ENCODE measurements at regions not wholly inside any gene's neighbourhood (a gene's known extent, or its start where the extent isn't known, plus 50 kb on each side); places are given as distances from the start of the nearest gene placed in this dataset.

DNA sequence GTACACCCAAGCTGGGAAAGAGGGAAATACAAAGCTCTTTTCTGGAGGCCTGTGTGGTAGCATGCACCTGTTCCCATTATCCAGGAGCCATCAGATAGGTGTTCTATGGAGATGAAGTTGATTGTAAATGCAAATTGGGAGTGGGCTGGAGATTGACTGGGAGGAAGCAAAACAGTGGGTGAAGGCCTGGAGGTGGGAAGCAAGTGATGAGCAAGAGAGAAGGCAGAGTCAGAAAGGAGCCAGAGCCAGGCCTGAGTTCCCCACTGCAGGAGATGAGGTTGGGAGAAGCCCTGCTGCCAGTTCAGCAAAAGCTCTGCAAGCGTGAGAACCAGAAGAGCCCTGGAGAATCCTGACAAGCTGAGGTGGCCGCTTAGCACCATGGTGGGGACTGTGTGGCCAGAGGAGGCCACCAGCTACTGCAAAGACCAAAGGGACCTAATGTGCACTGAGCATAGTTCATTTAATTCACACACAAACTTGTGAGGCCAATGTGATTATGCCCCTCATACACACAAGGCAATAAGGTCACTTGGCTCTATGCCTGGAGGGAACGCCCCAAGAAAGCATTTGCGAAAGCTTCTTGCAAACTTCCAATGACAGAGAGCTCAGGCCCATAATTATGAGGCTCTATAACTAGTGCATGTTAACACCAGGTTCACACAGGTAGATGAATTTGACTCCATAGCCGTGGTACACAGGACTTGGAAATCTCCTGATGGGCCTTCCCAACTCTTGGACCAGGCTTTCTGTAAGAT lies 73.0 kb upstream of the GRIK3 start:
- Histone ChIP-seq H3K4me1 (ENCODE audit: control insufficient read depth, insufficient read depth, low read length) (no peaks in the 10 kb centered on the region), H3K27me3 (ENCODE audit: control insufficient read depth, insufficient read depth, low read length) (no peaks in the 10 kb centered on the region), H3K9me3 (ENCODE audit: control insufficient read depth, low read depth, low read length) (no peaks in the 10 kb centered on the region), H3K4me3 (ENCODE audit: low read length) (no peak overlapping the region), H3K36me3 (ENCODE audit: control insufficient read depth, insufficient read depth, low read length) (no peaks in the 10 kb centered on the region), H3K27ac (ENCODE audit: low read length) (no peak overlapping the region)
- no peak for DNase-seq
- WGBS (ENCODE audit: insufficient coverage, low lambda C conversion rate) = no CpG with 5 or more reads among the region's 5 CpGs

DNA sequence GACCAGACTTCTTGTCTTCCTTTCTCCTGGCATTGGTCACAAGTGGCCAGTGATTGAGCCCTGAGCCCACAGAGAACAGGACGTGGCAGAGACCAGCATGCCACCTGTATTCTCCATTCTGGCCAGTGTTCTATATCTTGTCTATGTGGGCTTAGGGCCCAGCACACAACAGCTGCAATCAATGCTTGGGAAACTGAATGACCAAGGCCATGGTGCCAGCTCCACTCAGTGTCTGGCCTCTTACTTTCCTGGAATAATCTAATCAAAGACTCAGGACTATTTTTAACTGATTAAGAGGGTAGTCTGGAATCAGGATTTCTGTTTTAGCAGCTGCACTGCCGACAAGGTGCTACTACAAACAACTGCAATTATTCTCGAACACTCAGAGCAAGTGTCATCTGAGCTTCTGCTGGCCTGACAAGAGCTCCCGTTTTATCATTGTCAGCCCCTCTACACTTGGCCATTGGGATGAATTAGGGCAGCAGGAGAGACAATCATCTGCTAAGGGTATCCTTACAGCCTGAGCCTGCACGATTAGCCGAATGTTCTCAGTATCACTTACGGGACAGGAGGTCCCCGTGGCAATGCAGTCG lies 74.4 kb upstream of the GRIK3 start:
- H3K4me3 ChIP-seq (ENCODE audit: low read length) = no peak overlapping the region
- H3K36me3 ChIP-seq (ENCODE audit: control insufficient read depth, insufficient read depth, low read length) = no peaks in the 10 kb centered on the region
- DNase-seq = no peak
- no peaks in the 10 kb centered on the region for H3K27me3 ChIP-seq (ENCODE audit: control insufficient read depth, insufficient read depth, low read length)
- no peaks in the 10 kb centered on the region for H3K9me3 ChIP-seq (ENCODE audit: control insufficient read depth, low read depth, low read length)
- H3K4me1 ChIP-seq (ENCODE audit: control insufficient read depth, insufficient read depth, low read length) = no peaks in the 10 kb centered on the region
- no peak overlapping the region for H3K27ac ChIP-seq (ENCODE audit: low read length)
- WGBS (ENCODE audit: insufficient coverage, low lambda C conversion rate) = 90% methylated on average over 2 of the region's 9 CpGs

DNA sequence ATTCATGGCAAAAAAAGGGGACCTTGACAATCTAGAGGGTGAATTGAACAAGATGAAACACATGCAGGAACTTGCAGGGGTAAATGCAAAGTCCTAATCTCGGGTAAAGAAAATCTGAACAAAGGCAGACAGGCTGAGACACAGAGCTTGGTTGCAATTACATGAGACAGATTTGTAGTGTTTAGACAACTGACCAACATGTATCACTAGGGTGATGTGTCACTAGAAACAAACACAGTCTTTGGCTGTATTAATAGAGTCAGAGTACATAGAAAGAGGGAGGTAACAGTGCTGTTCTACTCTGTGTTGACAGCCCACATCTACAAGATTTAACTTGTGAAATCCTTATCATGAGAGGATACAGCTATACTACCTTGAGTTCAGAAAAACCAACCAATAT lies 78.1 kb upstream of the GRIK3 start:
- H3K4me1 ChIP-seq (ENCODE audit: control insufficient read depth, insufficient read depth, low read length) = no peaks in the 10 kb centered on the region
- no CpG with 5 or more reads among the region's 1 CpG for WGBS (ENCODE audit: insufficient coverage, low lambda C conversion rate)
- no peak overlapping the region for H3K4me3 ChIP-seq (ENCODE audit: low read length)
- H3K9me3 ChIP-seq (ENCODE audit: control insufficient read depth, low read depth, low read length) = no peaks in the 10 kb centered on the region
- H3K27ac ChIP-seq (ENCODE audit: low read length) = no peak overlapping the region
- no peaks in the 10 kb centered on the region for H3K36me3 ChIP-seq (ENCODE audit: control insufficient read depth, insufficient read depth, low read length)
- no peak for DNase-seq
- no peaks in the 10 kb centered on the region for H3K27me3 ChIP-seq (ENCODE audit: control insufficient read depth, insufficient read depth, low read length)

GRCh38 chr1:37113285-37113997 lies 79.1 kb upstream of the GRIK3 start:
- no peak overlapping the region for H3K27ac ChIP-seq (ENCODE audit: low read length)
- H3K27me3 ChIP-seq (ENCODE audit: control insufficient read depth, insufficient read depth, low read length) = no peaks in the 10 kb centered on the region
- WGBS (ENCODE audit: insufficient coverage, low lambda C conversion rate) = no CpG with 5 or more reads among the region's 6 CpGs
- no peak for DNase-seq
- H3K9me3 ChIP-seq (ENCODE audit: control insufficient read depth, low read depth, low read length) = no peaks in the 10 kb centered on the region
- H3K36me3 ChIP-seq (ENCODE audit: control insufficient read depth, insufficient read depth, low read length) = no peaks in the 10 kb centered on the region
- no peaks in the 10 kb centered on the region for H3K4me1 ChIP-seq (ENCODE audit: control insufficient read depth, insufficient read depth, low read length)
- no peak overlapping the region for H3K4me3 ChIP-seq (ENCODE audit: low read length)

- Histone ChIP-seq H3K27me3 (ENCODE audit: control insufficient read depth, insufficient read depth, low read length) (peaks cover 3% of the 10 kb centered on the region), H3K4me3 (ENCODE audit: low read length) (no peak overlapping the region), H3K36me3 (ENCODE audit: control insufficient read depth, insufficient read depth, low read length) (no peaks in the 10 kb centered on the region), H3K27ac (ENCODE audit: low read length) (no peak overlapping the region), H3K4me1 (ENCODE audit: control insufficient read depth, insufficient read depth, low read length) (no peaks in the 10 kb centered on the region), H3K9me3 (ENCODE audit: control insufficient read depth, low read depth, low read length) (no peaks in the 10 kb centered on the region)
- no peak for DNase-seq
- no CpG with 5 or more reads among the region's 1 CpG for WGBS (ENCODE audit: insufficient coverage, low lambda C conversion rate)
Measured at GRCh38 chr1:37118790-37119189, 84.5 kb upstream of the GRIK3 start.

DNA sequence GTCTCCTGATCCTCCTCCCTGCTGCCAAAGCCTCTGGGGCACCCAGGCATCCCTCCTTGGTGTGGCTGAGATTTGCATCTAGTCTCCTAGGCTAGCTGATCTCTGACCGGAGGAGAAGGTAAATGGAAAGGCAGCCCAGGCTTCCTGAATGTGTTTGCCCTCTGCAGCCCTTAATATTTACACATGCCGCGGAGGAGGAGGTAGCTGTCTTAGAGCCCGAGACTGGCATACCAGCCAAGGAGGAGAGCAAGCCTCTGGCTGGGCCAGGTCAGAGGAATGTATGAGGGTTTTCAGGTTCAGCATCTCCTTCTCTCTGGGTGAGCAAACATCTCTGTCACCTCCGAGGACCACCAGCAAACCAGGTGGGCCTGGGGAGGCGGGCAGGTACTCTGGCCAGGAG lies 86.0 kb upstream of the GRIK3 start:
- no CpG with 5 or more reads among the region's 6 CpGs for WGBS (ENCODE audit: insufficient coverage, low lambda C conversion rate)

DNA sequence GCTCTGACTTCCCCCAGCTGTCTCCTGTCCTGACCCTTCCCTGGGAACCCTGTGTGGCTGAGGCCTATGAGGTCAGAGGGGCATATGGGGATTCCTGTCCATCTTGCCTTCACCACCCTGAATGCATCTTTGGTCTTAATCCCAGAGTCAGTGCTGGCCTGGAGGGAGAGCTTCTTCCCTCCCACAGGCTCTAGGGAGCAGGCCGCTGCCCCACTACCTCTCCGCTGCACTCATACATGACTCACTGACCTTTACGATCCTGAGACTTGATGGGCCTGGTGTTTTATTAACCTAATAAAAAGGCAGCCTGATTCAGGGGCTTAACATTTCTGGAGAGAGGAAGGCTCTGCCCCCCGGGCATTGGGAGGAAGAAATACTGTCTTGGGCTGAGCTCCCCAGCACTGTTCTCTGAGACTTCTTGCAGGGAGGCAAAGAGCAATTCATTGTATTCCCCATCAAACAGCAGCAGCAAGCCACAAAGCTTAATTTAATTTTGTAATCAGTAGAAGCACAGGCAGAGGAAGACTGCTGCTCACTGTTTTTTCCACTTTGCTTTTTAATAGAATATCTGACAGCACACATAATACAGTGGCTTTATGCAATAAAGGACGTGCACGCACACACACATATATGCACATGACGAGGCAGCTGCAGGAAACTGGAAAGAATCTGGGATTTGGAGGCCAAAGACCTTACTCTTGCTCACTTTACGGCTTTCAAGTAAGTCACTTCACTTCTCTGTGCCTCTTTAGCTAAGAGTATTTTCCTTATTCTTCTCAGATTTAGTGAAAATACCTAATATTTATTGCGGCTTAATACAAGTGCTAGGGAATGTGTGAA lies 89.2 kb upstream of the GRIK3 start:
- Histone ChIP-seq H3K4me1 (ENCODE audit: control insufficient read depth, insufficient read depth, low read length) (no peaks in the 10 kb centered on the region), H3K27me3 (ENCODE audit: control insufficient read depth, insufficient read depth, low read length) (peaks cover 3% of the 10 kb centered on the region), H3K27ac (ENCODE audit: low read length) (no peak overlapping the region), H3K9me3 (ENCODE audit: control insufficient read depth, low read depth, low read length) (no peaks in the 10 kb centered on the region), H3K4me3 (ENCODE audit: low read length) (no peak overlapping the region), H3K36me3 (ENCODE audit: control insufficient read depth, insufficient read depth, low read length) (no peaks in the 10 kb centered on the region)
- DNase-seq = no peak
- no CpG with 5 or more reads among the region's 9 CpGs for WGBS (ENCODE audit: insufficient coverage, low lambda C conversion rate)

More for the DNA sequence above, 86.0 kb upstream of the GRIK3 start:
- Histone ChIP-seq H3K9me3 (ENCODE audit: control insufficient read depth, low read depth, low read length) (no peaks in the 10 kb centered on the region), H3K27me3 (ENCODE audit: control insufficient read depth, insufficient read depth, low read length) (peaks cover 3% of the 10 kb centered on the region), H3K36me3 (ENCODE audit: control insufficient read depth, insufficient read depth, low read length) (no peaks in the 10 kb centered on the region), H3K27ac (ENCODE audit: low read length) (no peak overlapping the region), H3K4me3 (ENCODE audit: low read length) (no peak overlapping the region), H3K4me1 (ENCODE audit: control insufficient read depth, insufficient read depth, low read length) (no peaks in the 10 kb centered on the region)
- DNase-seq = no peak

DNA sequence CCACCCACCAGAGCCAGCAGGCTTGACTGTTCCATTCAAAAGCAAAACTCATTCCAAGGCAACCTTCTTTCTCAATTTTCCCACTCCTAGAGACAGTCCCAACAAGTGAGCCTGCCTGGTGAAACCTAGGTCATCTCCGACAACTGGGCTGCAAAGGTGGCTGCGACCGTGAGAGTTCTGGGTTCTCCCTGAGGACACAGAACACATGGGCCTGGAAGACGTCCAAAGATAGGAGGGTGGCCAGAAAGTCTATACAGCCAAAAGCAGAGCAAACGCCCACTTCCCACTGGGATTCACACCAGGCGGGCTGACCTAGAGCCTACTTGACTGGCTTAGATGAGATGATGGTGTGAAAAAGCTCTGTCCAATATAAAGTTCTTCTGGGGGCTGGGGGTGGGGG lies 90.2 kb upstream of the GRIK3 start:
- WGBS (ENCODE audit: insufficient coverage, low lambda C conversion rate) = no CpG with 5 or more reads among the region's 6 CpGs
- no peak for DNase-seq
- no peak overlapping the region for H3K4me3 ChIP-seq (ENCODE audit: low read length)
- peaks cover 3% of the 10 kb centered on the region for H3K27me3 ChIP-seq (ENCODE audit: control insufficient read depth, insufficient read depth, low read length)
- H3K27ac ChIP-seq (ENCODE audit: low read length) = no peak overlapping the region
- no peaks in the 10 kb centered on the region for H3K36me3 ChIP-seq (ENCODE audit: control insufficient read depth, insufficient read depth, low read length)
- H3K4me1 ChIP-seq (ENCODE audit: control insufficient read depth, insufficient read depth, low read length) = no peaks in the 10 kb centered on the region
- no peaks in the 10 kb centered on the region for H3K9me3 ChIP-seq (ENCODE audit: control insufficient read depth, low read depth, low read length)

- Histone ChIP-seq H3K27me3 (ENCODE audit: control insufficient read depth, insufficient read depth, low read length) (no peaks in the 10 kb centered on the region), H3K9me3 (ENCODE audit: control insufficient read depth, low read depth, low read length) (no peaks in the 10 kb centered on the region), H3K27ac (ENCODE audit: low read length) (no peak overlapping the region), H3K4me1 (ENCODE audit: control insufficient read depth, insufficient read depth, low read length) (no peaks in the 10 kb centered on the region), H3K36me3 (ENCODE audit: control insufficient read depth, insufficient read depth, low read length) (no peaks in the 10 kb centered on the region), H3K4me3 (ENCODE audit: low read length) (no peak overlapping the region)
- DNase-seq = no peak
- WGBS (ENCODE audit: insufficient coverage, low lambda C conversion rate) = no CpG with 5 or more reads among the region's 3 CpGs
Measured at GRCh38 chr1:37125295-37125694, 91.0 kb upstream of the GRIK3 start.

GRCh38 chr1:37127254-37127748 lies 93.0 kb upstream of the GRIK3 start:
- Histone ChIP-seq H3K4me3 (ENCODE audit: low read length) (no peak overlapping the region), H3K27ac (ENCODE audit: low read length) (no peak overlapping the region), H3K36me3 (ENCODE audit: control insufficient read depth, insufficient read depth, low read length) (no peaks in the 10 kb centered on the region), H3K27me3 (ENCODE audit: control insufficient read depth, insufficient read depth, low read length) (no peaks in the 10 kb centered on the region), H3K9me3 (ENCODE audit: control insufficient read depth, low read depth, low read length) (no peaks in the 10 kb centered on the region), H3K4me1 (ENCODE audit: control insufficient read depth, insufficient read depth, low read length) (no peaks in the 10 kb centered on the region)
- WGBS (ENCODE audit: insufficient coverage, low lambda C conversion rate) = no CpG with 5 or more reads among the region's 3 CpGs
- no peak for DNase-seq

All from large intestine (tissue), 3 donors.